ENCODE measurements at regions not wholly inside any gene's neighbourhood (a gene's known extent, or its start where the extent isn't known, plus 50 kb on each side); places are given as distances from the start of the nearest gene placed in this dataset.
A peak's percentile ranks its signal among the peaks of the same experiment; 100 is the strongest.
"Not testable (repeated sequence)": the region's sequence is repeated elsewhere in the genome, so short reads cannot be mapped to it uniquely, and the experiment has no call there.

DNA sequence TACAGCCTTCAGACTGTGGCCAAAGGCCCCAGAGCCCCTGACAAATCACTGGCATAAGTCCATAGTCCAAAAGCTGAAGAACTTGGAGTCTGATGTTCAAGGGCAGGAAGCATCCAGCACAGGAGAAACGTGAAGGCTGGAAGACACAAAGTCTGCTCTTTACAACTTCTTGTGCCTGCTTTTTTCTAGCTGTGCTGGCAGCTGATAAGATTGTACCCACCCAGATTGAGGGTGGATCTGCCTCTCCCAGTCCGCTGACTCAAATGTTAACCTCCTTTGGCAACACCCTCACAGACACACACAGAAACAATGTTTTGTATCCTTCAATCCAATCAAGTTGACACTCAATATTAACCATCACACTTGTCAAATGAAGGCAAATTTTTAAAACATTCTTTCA is 959.5 kb downstream of the FSCB start:
- H3K36me3 Mint-ChIP-seq, ATAC-seq, H3K9me3 Mint-ChIP-seq, H3K4me3 Mint-ChIP-seq, H3K27ac Mint-ChIP-seq, H3K27me3 Mint-ChIP-seq, H3K4me1 Mint-ChIP-seq: not testable (repeated sequence)

DNA sequence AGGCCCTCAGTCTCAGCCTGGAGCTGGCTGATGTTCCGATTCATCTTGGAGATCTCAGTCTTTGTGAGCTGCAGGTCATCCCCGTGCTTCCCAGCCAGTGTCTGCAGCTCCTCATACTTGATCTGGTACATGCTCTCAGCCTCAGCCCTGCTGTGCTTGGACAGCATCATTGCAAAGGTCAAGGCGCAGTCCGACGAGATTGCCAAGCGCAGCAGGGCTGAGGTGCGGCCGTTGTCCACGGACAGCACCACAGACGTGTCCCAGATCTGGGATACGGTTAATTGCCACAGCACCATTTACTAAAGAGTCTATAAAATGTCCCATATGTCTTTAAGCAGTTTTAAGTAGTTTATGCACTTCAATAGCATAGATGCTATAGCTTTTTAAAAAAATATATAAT is 965.7 kb downstream of the FSCB start:
- Mint-ChIP-seq H3K9me3 (peaks cover 3% of the 10 kb centered on the region), H3K36me3 (no peaks in the 10 kb centered on the region), H3K4me1 (no peaks in the 10 kb centered on the region), H3K27me3 (no peaks in the 10 kb centered on the region), H3K27ac (no peak overlapping the region), H3K4me3 (no peak overlapping the region)
- no peak for ATAC-seq

DNA sequence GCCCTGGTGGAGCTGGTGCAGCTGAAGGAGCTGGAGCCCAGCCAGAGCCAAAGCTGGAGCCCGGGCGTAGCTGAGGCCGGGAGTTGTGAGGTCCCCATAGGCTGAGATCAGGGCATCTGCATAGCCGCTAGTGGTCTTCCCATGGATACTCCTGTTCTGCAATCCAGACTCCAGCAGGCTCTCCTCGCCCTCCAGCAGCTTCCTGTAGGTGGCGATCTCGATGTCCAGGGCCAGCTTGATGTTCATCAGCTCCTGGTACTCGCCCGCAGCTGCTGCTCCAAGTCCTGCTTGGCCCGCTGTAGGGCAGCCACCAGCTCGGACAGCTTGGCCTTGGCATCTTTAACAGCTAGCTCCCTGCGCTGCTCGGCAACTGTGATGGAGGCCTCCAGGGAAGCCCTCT is 966.1 kb downstream of the FSCB start:
- Mint-ChIP-seq H3K27ac (no peak overlapping the region), H3K4me3 (no peak overlapping the region), H3K9me3 (peaks cover 3% of the 10 kb centered on the region), H3K27me3 (no peaks in the 10 kb centered on the region), H3K36me3 (no peaks in the 10 kb centered on the region), H3K4me1 (no peaks in the 10 kb centered on the region)
- no peak for ATAC-seq

DNA sequence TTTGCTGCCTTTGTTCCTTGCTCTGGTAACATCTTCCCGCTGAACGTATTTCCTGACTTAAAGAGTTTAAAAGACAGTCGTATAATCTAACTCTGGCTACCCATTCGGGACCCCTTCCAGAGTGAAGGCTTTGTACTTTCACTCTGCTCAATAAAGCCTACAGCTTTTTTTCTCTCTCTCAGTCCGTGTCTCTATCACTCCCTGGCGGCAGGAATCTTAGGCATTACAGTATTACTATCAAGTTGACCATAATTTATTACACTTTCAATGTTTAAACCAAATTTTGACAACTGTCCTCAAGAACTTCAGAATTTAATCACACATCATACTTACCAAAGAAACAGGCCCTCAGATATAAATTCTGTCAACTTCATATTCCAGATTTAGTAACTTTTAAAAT is 967.9 kb downstream of the FSCB start:
- no peaks in the 10 kb centered on the region for H3K36me3 Mint-ChIP-seq
- H3K27ac Mint-ChIP-seq, result no peak overlapping the region
- no peaks in the 10 kb centered on the region for H3K27me3 Mint-ChIP-seq
- no peaks in the 10 kb centered on the region for H3K4me1 Mint-ChIP-seq
- H3K4me3 Mint-ChIP-seq, result no peak overlapping the region
- ATAC-seq, result no peak
- peaks cover 9% of the 10 kb centered on the region for H3K9me3 Mint-ChIP-seq

DNA sequence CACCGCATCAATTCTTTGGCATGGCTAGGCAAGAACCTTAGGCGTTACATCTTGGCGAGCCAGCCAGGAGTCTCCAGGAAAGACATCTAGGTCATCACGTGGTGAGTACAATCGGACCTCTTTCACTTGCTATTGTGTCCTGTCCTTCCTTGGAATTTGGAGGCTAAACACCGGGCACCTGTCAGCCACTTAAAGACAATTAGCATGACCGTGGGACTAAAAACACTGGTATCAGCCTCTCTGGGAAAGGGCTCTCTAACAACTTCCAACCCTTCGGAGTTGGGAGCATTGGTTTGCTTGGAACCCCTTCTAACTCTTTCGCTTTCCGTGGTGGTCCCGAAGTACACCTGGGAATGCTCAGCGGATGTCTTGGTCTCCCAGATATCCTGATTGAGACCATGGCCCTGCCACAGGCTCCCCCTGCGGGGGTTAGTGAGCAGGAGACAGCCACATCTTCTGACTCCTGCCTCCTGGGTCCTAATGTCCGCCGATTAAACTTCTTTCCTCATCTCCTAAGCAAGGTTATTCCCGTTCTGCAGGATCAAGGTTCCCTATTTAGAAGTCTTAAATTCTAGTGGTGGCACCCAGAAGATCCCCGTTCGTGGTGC is 971.7 kb downstream of the FSCB start:
- no peak overlapping the region for H3K4me3 Mint-ChIP-seq
- ATAC-seq, result no peak
- no peaks in the 10 kb centered on the region for H3K27me3 Mint-ChIP-seq
- no peaks in the 10 kb centered on the region for H3K4me1 Mint-ChIP-seq
- H3K9me3 Mint-ChIP-seq, result peaks cover 9% of the 10 kb centered on the region
- no peaks in the 10 kb centered on the region for H3K36me3 Mint-ChIP-seq
- no peak overlapping the region for H3K27ac Mint-ChIP-seq

DNA sequence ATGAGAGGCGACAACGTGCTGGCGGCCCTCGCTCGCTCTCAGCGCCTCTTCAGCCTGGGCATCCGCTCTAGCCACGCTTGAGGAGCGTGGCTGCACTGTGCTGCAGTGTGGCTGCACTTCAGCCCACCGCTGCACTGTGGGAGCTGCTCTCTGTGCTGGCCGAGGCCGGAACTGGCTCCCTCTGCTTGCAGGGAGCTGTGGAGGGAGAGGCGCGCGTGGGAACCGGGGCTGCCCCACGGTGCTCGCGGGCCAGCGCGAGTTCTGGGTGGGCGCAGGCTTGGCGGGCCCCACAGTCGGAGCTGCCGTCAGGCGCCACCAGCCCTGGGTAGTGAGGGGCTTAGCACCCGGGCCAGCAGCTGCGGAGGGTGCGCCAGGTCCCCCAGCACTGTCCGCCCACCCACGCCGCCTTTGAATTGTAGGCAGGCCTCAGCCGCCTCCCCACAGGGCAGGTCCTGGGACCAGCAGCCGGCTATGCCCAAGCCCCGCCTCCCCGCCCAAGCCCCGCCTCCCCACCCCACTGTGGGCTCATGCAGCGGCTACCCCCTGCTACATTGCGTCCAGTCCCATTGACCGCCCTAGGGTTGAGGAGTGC is 974.2 kb downstream of the FSCB start:
- no peak overlapping the region for H3K27ac Mint-ChIP-seq
- H3K4me3 Mint-ChIP-seq, result no peak overlapping the region
- H3K36me3 Mint-ChIP-seq, result no peaks in the 10 kb centered on the region
- ATAC-seq, result peak; percentile 36
- no peaks in the 10 kb centered on the region for H3K27me3 Mint-ChIP-seq
- peaks cover 9% of the 10 kb centered on the region for H3K9me3 Mint-ChIP-seq
- no peaks in the 10 kb centered on the region for H3K4me1 Mint-ChIP-seq

DNA sequence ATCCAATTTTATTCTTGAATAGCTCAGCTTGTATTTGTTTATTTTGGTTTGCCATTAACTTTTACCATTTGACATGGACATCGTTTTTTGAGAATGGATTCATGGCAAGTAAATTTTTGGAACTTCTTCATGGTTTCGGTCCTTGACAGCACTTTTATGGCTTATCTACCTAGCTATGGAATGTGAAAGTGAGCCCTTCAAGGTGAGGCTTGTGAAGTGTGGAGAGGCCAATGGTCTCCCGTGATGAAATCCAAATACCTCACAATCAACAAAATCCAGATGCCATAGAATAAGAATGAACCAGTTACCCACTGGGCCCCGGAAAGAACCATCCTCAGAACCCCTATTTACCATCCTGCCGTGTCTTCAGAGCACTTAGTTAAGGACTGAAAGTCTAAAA is 978.8 kb downstream of the FSCB start:
- Mint-ChIP-seq H3K4me1 (no peaks in the 10 kb centered on the region), H3K9me3 (no peaks in the 10 kb centered on the region), H3K27ac (no peak overlapping the region), H3K27me3 (no peaks in the 10 kb centered on the region), H3K4me3 (no peak overlapping the region), H3K36me3 (no peaks in the 10 kb centered on the region)
- ATAC-seq, result no peak

DNA sequence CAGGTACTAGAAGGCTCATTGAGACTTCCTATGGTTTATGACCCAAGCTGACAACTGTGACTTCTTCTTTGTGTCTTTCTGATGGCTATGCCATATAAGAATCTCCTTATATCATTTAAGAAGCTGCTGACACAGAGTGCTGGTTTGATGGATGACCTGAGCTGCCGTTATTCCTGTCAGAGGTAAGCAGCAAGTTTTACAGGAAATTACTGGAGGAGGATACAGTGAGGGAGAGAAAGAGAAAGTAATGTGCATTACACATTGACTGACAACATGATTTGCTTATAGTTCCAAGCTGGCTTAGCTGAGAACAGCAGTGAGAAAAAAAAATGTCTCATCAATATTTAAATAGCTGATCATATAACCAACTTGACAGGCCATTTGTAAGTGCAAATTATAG is 981.4 kb downstream of the FSCB start:
- ATAC-seq, result no peak
- Mint-ChIP-seq H3K27me3 (no peaks in the 10 kb centered on the region), H3K9me3 (peaks cover 3% of the 10 kb centered on the region), H3K4me3 (no peak overlapping the region), H3K27ac (no peak overlapping the region), H3K36me3 (no peaks in the 10 kb centered on the region), H3K4me1 (no peaks in the 10 kb centered on the region)

DNA sequence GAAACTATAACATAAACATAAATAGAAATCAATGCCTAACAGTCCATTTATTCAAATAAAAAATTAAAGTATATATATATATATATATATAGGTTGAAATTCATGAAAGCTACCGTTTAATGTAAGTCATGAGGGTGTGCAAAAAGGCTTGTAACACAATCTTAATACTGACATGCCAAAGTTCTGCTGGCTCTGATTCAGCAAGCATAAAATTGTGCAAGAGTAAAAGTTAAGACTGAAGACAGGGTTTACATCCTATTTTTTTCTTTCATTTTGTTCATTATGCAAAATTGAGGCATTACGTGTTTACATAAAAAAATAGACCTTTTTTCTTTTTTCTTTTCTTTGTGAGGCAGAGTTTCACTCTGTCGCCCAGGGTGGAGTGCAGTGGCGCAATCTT is 984.2 kb downstream of the FSCB start:
- Mint-ChIP-seq H3K9me3 (peaks cover 6% of the 10 kb centered on the region), H3K4me1 (no peaks in the 10 kb centered on the region), H3K36me3 (no peaks in the 10 kb centered on the region), H3K27me3 (no peaks in the 10 kb centered on the region), H3K27ac (no peak overlapping the region), H3K4me3 (no peak overlapping the region)
- ATAC-seq, result no peak

DNA sequence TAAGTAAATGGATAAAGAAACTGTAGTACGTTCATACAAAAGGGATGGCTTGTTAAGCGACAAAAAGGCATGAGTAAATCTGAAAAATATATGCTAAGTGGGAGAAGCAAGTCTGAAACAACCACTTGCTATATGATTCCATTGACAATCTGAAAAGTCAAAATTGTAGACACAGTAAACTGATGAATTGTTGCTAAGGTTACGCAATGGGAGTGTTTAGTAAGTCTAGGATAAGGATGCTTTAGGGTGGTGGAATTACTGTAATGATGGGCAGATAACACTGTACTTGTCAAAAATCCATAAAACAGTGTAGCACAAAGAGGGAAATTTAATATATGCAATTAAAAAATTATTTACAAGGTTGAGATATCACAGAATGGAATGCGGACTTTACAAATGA is 984.9 kb downstream of the FSCB start:
- ATAC-seq, result no peak
- no peaks in the 10 kb centered on the region for H3K4me1 Mint-ChIP-seq
- H3K27ac Mint-ChIP-seq, result no peak overlapping the region
- no peaks in the 10 kb centered on the region for H3K27me3 Mint-ChIP-seq
- peaks cover 6% of the 10 kb centered on the region for H3K9me3 Mint-ChIP-seq
- H3K4me3 Mint-ChIP-seq, result no peak overlapping the region
- no peaks in the 10 kb centered on the region for H3K36me3 Mint-ChIP-seq

DNA sequence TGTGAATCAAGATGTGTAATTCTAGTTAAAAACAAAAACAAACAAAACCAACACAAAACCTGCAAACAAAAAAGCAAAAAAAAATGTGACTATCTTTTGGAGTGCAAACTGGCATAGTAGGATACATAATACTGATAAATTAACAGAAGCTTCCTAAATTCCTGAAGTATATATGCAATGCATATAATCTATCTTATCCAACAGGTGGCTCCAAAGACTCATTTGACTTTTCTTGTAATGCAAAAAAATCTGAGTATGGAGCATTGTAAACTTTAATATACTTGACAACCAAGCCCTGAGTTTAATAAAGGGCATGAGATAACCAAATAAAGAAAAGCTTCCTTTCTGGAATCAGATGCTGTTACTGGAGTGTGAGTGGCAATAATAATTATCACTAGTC is 1003.6 kb downstream of the FSCB start:
- no peak overlapping the region for H3K27ac Mint-ChIP-seq
- no peak for ATAC-seq
- H3K4me1 Mint-ChIP-seq, result no peaks in the 10 kb centered on the region
- H3K36me3 Mint-ChIP-seq, result no peaks in the 10 kb centered on the region
- no peaks in the 10 kb centered on the region for H3K27me3 Mint-ChIP-seq
- peaks cover 1% of the 10 kb centered on the region for H3K9me3 Mint-ChIP-seq
- no peak overlapping the region for H3K4me3 Mint-ChIP-seq

DNA sequence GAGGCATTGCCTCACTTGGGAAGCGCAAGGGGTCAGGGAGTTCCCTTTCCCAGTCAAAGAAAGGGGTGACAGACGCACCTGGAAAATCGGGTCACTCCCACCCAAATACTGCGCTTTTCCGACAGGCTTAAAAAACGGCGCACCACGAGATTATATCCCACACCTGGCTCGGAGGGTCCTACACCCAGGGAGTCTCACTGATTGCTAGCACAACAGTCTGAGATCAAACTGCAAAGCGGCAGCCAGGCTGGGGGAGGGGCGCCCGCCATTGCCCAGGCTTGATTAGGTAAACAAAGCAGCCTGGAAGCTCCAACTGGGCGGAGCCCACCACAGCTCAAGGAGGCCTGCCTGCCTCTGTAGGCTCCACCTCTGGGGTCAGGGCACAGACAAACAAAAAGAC is 1014.7 kb downstream of the FSCB start:
- H3K9me3 Mint-ChIP-seq, ATAC-seq, H3K27me3 Mint-ChIP-seq, H3K36me3 Mint-ChIP-seq, H3K4me1 Mint-ChIP-seq, H3K4me3 Mint-ChIP-seq, H3K27ac Mint-ChIP-seq: not testable (repeated sequence)

DNA sequence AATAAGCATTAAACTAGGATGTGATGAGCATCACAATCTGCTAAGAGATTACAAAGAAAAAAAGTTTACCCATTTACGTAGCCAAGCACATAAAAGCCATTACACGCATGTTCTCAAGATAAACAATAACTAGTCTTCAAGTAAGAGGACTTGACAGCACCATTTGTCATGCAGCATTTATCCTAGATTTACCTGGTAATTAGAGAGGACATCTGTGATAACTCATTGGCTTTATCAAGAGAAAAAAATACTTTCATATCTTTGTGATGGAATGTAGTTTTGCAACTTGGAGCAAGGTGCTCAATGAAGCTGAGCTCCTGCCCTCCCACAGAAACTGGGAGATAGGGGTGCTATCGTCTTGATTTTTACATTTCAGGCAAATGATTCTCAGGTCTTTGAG is 1023.7 kb downstream of the FSCB start:
- no peak overlapping the region for H3K27ac Mint-ChIP-seq
- H3K4me1 Mint-ChIP-seq, result no peaks in the 10 kb centered on the region
- H3K9me3 Mint-ChIP-seq, result no peaks in the 10 kb centered on the region
- H3K4me3 Mint-ChIP-seq, result no peak overlapping the region
- no peaks in the 10 kb centered on the region for H3K36me3 Mint-ChIP-seq
- no peak for ATAC-seq
- H3K27me3 Mint-ChIP-seq, result no peaks in the 10 kb centered on the region

DNA sequence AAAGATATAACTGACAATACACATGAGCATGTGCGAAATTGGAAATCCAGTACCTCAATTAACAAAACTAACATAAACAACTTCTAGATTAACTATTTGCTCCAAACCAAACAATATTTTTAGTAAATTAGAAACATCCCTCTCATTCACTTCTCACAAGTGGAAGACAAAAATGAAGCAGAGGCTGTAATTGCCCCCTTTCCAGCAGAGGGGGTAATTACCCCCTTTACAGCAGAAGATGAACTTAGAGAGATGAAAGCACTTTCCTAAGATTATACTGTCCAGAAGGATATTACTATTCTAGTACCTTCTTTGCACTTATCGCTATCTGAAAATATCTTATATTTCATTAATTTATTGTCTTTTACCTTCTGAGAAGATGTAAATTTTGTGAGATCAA is 1025.2 kb downstream of the FSCB start:
- ATAC-seq, result no peak
- Mint-ChIP-seq H3K27me3 (no peaks in the 10 kb centered on the region), H3K4me1 (no peaks in the 10 kb centered on the region), H3K9me3 (no peaks in the 10 kb centered on the region), H3K4me3 (no peak overlapping the region), H3K36me3 (no peaks in the 10 kb centered on the region), H3K27ac (no peak overlapping the region)

DNA sequence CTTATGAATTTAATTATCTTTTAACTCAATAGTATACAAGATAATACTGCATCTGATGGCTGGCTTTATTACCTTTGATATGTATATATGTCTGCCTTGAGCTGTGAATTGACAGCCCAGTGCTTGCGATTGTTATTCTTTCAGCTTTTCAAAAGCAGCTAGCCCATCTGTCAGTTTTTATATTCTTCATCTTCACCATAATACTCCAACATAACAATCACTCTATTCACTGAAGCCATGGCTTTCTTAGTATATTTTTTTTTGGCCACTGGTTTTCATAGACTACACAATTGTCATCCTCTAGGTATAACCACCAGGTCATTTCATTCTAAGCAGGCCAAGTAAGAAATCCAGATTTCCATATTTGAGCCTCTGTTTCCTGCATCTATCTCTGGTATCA is 1026.1 kb downstream of the FSCB start:
- Mint-ChIP-seq H3K27ac (no peak overlapping the region), H3K27me3 (no peaks in the 10 kb centered on the region), H3K9me3 (no peaks in the 10 kb centered on the region), H3K36me3 (no peaks in the 10 kb centered on the region), H3K4me1 (no peaks in the 10 kb centered on the region), H3K4me3 (no peak overlapping the region)
- ATAC-seq, result no peak

DNA sequence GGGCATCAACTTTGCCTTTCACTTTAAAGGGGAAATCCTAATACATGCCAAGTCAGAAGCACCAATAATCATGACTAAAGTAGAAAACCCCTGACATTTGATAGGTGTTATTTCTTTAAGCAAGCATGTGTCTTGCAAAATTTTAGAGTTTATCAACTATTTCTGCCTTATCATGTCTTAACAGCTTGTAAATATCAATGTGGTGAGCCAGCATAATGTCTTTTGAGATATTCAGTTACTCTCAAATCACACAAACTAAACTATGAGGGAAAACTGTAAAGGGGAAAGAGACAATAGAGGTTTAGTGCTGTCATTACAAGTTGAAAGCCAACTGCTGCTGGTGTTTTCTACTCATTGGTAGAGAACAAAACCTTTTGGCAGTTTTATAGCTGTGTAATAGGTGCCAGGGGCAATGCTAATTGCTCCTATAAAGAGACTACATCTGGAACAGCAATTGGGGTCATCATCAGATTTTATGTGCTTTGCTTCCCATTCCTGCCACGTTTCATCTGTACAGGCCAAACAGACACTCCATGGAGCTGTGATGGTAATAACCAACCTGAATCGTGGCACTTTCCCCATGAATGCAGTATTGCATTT is 1027.4 kb downstream of the FSCB start:
- Mint-ChIP-seq H3K27ac (no peak overlapping the region), H3K9me3 (no peaks in the 10 kb centered on the region), H3K4me1 (no peaks in the 10 kb centered on the region), H3K27me3 (no peaks in the 10 kb centered on the region), H3K4me3 (no peak overlapping the region), H3K36me3 (no peaks in the 10 kb centered on the region)
- ATAC-seq, result no peak
